H1 (cell line): ENCODE measurements at regions not wholly inside any gene's neighbourhood (a gene's known extent, or its start where the extent isn't known, plus 50 kb on each side); places are given as distances from the start of the nearest gene placed in this dataset.

Experiments
- ATF3 ChIP-seq: IDR thresholded peaks from 2 replicates; pipeline ENCODE4 v1.6.1; 2011; ENCODE audit warnings: low read depth, mild to moderate bottlenecking, low read length; ENCODE audit not compliant: insufficient read depth
- CHD7 ChIP-seq: fragments of 300-600 bp; sonication (generic); IDR thresholded peaks from 2 replicates; pipeline ENCODE4 v1.7.1; 2012; ENCODE audit warnings: low read length, moderate library complexity, mild to moderate bottlenecking, inconsistent platforms; ENCODE audit not compliant: insufficient replicate concordance
- E2F6 ChIP-seq: IDR thresholded peaks from 2 replicates; pipeline ENCODE4 v1.6.1; 2012; ENCODE audit warnings: inconsistent platforms
- EP300 ChIP-seq, 2 experiments: IDR thresholded peaks; 1 replicate in 1 of 2; 2 replicates in 1 of 2; pipeline ENCODE4 v1.6.1; 2011 to 2012; ENCODE audit warnings: low read depth in 2 of 2, low read length in 2 of 2, mild to moderate bottlenecking in 2 of 2, borderline replicate concordance in 1 of 2, inconsistent platforms in 1 of 2, moderate library complexity in 1 of 2
- HDAC2 ChIP-seq, 2 experiments: fragments of 300-600 bp in 1 of 2; sonication (generic) in 1 of 2; IDR thresholded peaks; 2 replicates each; pipeline ENCODE4 v1.6.1; 2011 to 2012; ENCODE audit warnings: low read depth in 2 of 2, low read length in 2 of 2, mild to moderate bottlenecking in 2 of 2, moderate library complexity in 2 of 2, borderline replicate concordance in 1 of 2, inconsistent platforms in 1 of 2
- KDM5A ChIP-seq: fragments of 200-600 bp; IDR thresholded peaks from 2 replicates; pipeline ENCODE4 v1.7.1; 2012; ENCODE audit warnings: mild to moderate bottlenecking, low read length, inconsistent platforms, mixed read lengths
- RFX5 ChIP-seq: IDR thresholded peaks from 2 replicates; pipeline ENCODE4 v1.6.1; 2011; ENCODE audit warnings: low read depth, low read length, improper control_type of control experiment, borderline replicate concordance
- RNF2 ChIP-seq: fragments of 200-900, 300-1000 bp; sonication (generic); IDR thresholded peaks from 2 replicates; pipeline ENCODE4 v1.7.1; 2016; ENCODE audit warnings: borderline replicate concordance, low read depth, mild to moderate bottlenecking, antibody characterized with exemption, low read length; ENCODE audit not compliant: poor library complexity, severe bottlenecking; ENCODE audit errors: missing control alignments
- TAF1 ChIP-seq: IDR thresholded peaks from 2 replicates; pipeline ENCODE4 v1.6.1; 2011; ENCODE audit warnings: mild to moderate bottlenecking, low read depth, low read length

- TF ChIP-seq CHD7 = no peak
- TF ChIP-seq HDAC2 (IDR thresholded peaks at IDR 0.05; ENCODE audit: borderline replicate concordance in 1 of 2, low read depth in 2 of 2, low read length in 2 of 2) = no peak
- TF ChIP-seq E2F6 = no peak
- no peak for TF ChIP-seq EP300 (IDR thresholded peaks at IDR 0.05; ENCODE audit: borderline replicate concordance in 1 of 2, low read depth in 2 of 2, low read length in 2 of 2)
- TF ChIP-seq ATF3 = no peak
- TF ChIP-seq RFX5 = no peak
- TF ChIP-seq KDM5A = no peak
- no peak for TF ChIP-seq TAF1
- no peak for TF ChIP-seq RNF2
Measured at GRCh38 chr4:131551306-131551705, 1597.8 kb upstream of the PCDH10 start (continued).
